Calu3 (cell line): ENCODE measurements at regions not wholly inside any gene's neighbourhood (a gene's known extent, or its start where the extent isn't known, plus 50 kb on each side); places are given as distances from the start of the nearest gene placed in this dataset.
"Not testable (repeated sequence)": the region's sequence is repeated elsewhere in the genome, so short reads cannot be mapped to it uniquely, and the experiment has no call there.

Source experiments
- BruUV-seq: library from RNA; stranded (reverse); fragments of 400-500 nt; replicated peaks from 2 replicates; lab custom pipeline; 2021; lab: Mats Ljungman, UMichigan
- CTCF ChIA-PET: fragments of 300-600 bp; sonication (Branson Sonifier 250); formaldehyde crosslinking; loops from one replicate; lab custom pipeline; 2022; ENCODE audit warnings: antibody characterized with exemption; lab: Charles Lee
- DNase-seq: peaks from one replicate; pipeline ENCODE4 v3.0.0; 2022
- H3K27ac Mint-ChIP-seq: one replicate; pipeline ENCODE4 v1.8.0; 2022; ENCODE audit warnings: mixed read lengths; ENCODE audit not compliant: unreplicated experiment
- H3K27me3 Mint-ChIP-seq: one replicate; pipeline ENCODE4 v1.8.0; 2022; ENCODE audit warnings: mixed read lengths; ENCODE audit not compliant: unreplicated experiment
- H3K36me3 Mint-ChIP-seq: one replicate; pipeline ENCODE4 v1.8.0; 2022; ENCODE audit warnings: mild to moderate bottlenecking, moderate library complexity, mixed read lengths; ENCODE audit not compliant: insufficient read depth, unreplicated experiment
- H3K4me1 Mint-ChIP-seq: one replicate; pipeline ENCODE4 v1.8.0; 2022; ENCODE audit warnings: mild to moderate bottlenecking, low read depth, mixed read lengths; ENCODE audit not compliant: unreplicated experiment
- H3K4me3 Mint-ChIP-seq: one replicate; pipeline ENCODE4 v1.8.0; 2022; ENCODE audit warnings: mild to moderate bottlenecking, low read depth, moderate library complexity, mixed read lengths; ENCODE audit not compliant: unreplicated experiment
- H3K9me3 Mint-ChIP-seq: one replicate; pipeline ENCODE4 v1.8.0; 2022; ENCODE audit warnings: low read depth, mixed read lengths; ENCODE audit not compliant: unreplicated experiment
- CTCF ChIP-seq: fragments of 200-600 bp; IDR thresholded peaks from one replicate; pipeline ENCODE4 v1.8.0; 2022; ENCODE audit warnings: antibody characterized with exemption; ENCODE audit not compliant: unreplicated experiment
- intact Hi-C: fragments of 100-400 bp; cut with micrococcal nuclease; formaldehyde crosslinking; loops from one replicate; pipeline ENCODE4 v1.10.0; 2022; ENCODE audit not compliant: unreplicated experiment

- Mint-ChIP-seq H3K27ac (no peak overlapping the region), H3K4me1 (no peaks in the 10 kb centered on the region), H3K27me3 (no peaks in the 10 kb centered on the region), H3K4me3 (no peak overlapping the region), H3K9me3 (peaks cover 7% of the 10 kb centered on the region), H3K36me3 (no peaks in the 10 kb centered on the region)
- DNase-seq: no peak
- no peak for TF ChIP-seq CTCF
- CTCF ChIA-PET: no interaction called here
- intact Hi-C loops: loop anchor here (10.0 kb wide), 2 partner anchors 320 to 840 kb away; no protein-coding TSS in a partner anchor
- no TSS peak for BruUV-seq
Measured at GRCh38 chr18:5024741-5025140, 172.3 kb downstream of the AKAIN1 start.

- Mint-ChIP-seq H3K36me3 (no peaks in the 10 kb centered on the region), H3K27ac (no peak overlapping the region), H3K4me3 (no peak overlapping the region), H3K4me1 (no peaks in the 10 kb centered on the region), H3K27me3 (no peaks in the 10 kb centered on the region), H3K9me3 (peaks cover 4% of the 10 kb centered on the region)
- BruUV-seq: no TSS peak
- intact Hi-C loops: loop anchor here (10.0 kb wide), 2 partner anchors 317 to 837 kb away; no protein-coding TSS in a partner anchor
- CTCF ChIA-PET: interaction anchor here (1.1 kb wide), 1 partner anchor 9 kb away, joined by 3 read pairs; no protein-coding TSS in a partner anchor
- DNase-seq: no peak
- TF ChIP-seq CTCF: no peak
Measured at GRCh38 chr18:5021558-5021957, 175.5 kb downstream of the AKAIN1 start.

GRCh38 chr18:5015213-5015612, 181.8 kb downstream of the AKAIN1 start:
- H3K27ac Mint-ChIP-seq: no peak overlapping the region
- BruUV-seq: no TSS peak
- H3K4me1 Mint-ChIP-seq: no peaks in the 10 kb centered on the region
- H3K4me3 Mint-ChIP-seq: no peak overlapping the region
- no peaks in the 10 kb centered on the region for H3K27me3 Mint-ChIP-seq
- no peak for DNase-seq
- intact Hi-C loops: no loop called here
- peaks cover 3% of the 10 kb centered on the region for H3K9me3 Mint-ChIP-seq
- no peaks in the 10 kb centered on the region for H3K36me3 Mint-ChIP-seq
- TF ChIP-seq CTCF: no peak
- CTCF ChIA-PET: interaction anchor here (1.5 kb wide), 1 partner anchor 8 kb away, joined by 4 read pairs; no protein-coding TSS in a partner anchor

GRCh38 chr18:5004031-5004820, 192.8 kb downstream of the AKAIN1 start:
- H3K9me3 Mint-ChIP-seq: peaks cover 15% of the 10 kb centered on the region
- H3K36me3 Mint-ChIP-seq, H3K4me1 Mint-ChIP-seq, intact Hi-C loops, DNase-seq, H3K4me3 Mint-ChIP-seq, H3K27me3 Mint-ChIP-seq, H3K27ac Mint-ChIP-seq, BruUV-seq: not testable (repeated sequence)
- CTCF ChIA-PET: interaction anchor here (0.7 kb wide), 1 partner anchor 18 kb away, joined by 4 read pairs; no protein-coding TSS in a partner anchor

GRCh38 chr18:4994710-4995109, 202.3 kb downstream of the AKAIN1 start:
- Mint-ChIP-seq H3K27ac (no peak overlapping the region), H3K4me1 (no peaks in the 10 kb centered on the region), H3K36me3 (no peaks in the 10 kb centered on the region), H3K4me3 (no peak overlapping the region), H3K9me3 (peaks cover 14% of the 10 kb centered on the region), H3K27me3 (no peaks in the 10 kb centered on the region)
- BruUV-seq: no TSS peak
- no peak for DNase-seq
- intact Hi-C loops: no loop called here
- no peak for TF ChIP-seq CTCF
- CTCF ChIA-PET: no interaction called here
